Mucosa of descending colon (tissue), 3 donors: ENCODE measurements at regions not wholly inside any gene's neighbourhood (a gene's known extent, or its start where the extent isn't known, plus 50 kb on each side); places are given as distances from the start of the nearest gene placed in this dataset.
"Not testable (repeated sequence)": the region's sequence is repeated elsewhere in the genome, so short reads cannot be mapped to it uniquely, and the experiment has no call there.

Experiments used
- ATAC-seq: fragments of 200-7000 bp; cut with Tn5 transposase; one replicate; pipeline ENCODE4 v1.9.1; 2020; ENCODE audit warnings: mild to moderate bottlenecking, moderate library complexity
- DNase-seq, 3 donors: peaks; one replicate each; pipeline ENCODE4 v3.0.0-alpha.2; 2020
- H3K36me3 ChIP-seq: fragments of 200-600 bp; one replicate; pipeline ENCODE4 v1.8.0; 2021; ENCODE audit warnings: low read depth, mild to moderate bottlenecking
- H3K4me1 ChIP-seq: fragments of 200-600 bp; one replicate; pipeline ENCODE4 v1.8.0; 2021; ENCODE audit warnings: low read depth, mild to moderate bottlenecking
- H3K4me3 ChIP-seq: fragments of 200-600 bp; one replicate; pipeline ENCODE4 v1.8.0; 2021; ENCODE audit warnings: mild to moderate bottlenecking
- H3K9me3 ChIP-seq: fragments of 200-600 bp; one replicate; pipeline ENCODE4 v1.8.0; 2021; ENCODE audit warnings: mild to moderate bottlenecking
- CTCF ChIP-seq: fragments of 200-600 bp; IDR thresholded peaks from one replicate; pipeline ENCODE4 v1.8.0; 2022; ENCODE audit warnings: antibody characterized with exemption, mild to moderate bottlenecking
- intact Hi-C, 2 donors: fragments of 100-400 bp; cut with DNase I in 1 of 2; cut with micrococcal nuclease in 1 of 2; formaldehyde crosslinking; loops; one replicate each; pipeline versions ENCODE4 v1.11.0 to v1.11.1; 2022; cut with DNase I, micrococcal nuclease
- donor health status: DM: no; HTN: no; CAD: no; lungs with moderate emphysema.
- donor health status: DM: no; HTN: no; CAD: no.
- donor health status: DM: no; HTN: yes; CAD: no.

GRCh38 chr7:13743226-13743625 lies 246.2 kb downstream of the ETV1 start:
- ATAC-seq, result no peak
- DNase-seq, result no peak
- Histone ChIP-seq H3K9me3 (no peaks in the 10 kb centered on the region), H3K36me3 (no peaks in the 10 kb centered on the region), H3K4me1 (no peaks in the 10 kb centered on the region), H3K4me3 (no peak overlapping the region)
- TF ChIP-seq CTCF, result no peak
- intact Hi-C loops, result no loop called here

GRCh38 chr7:13745530-13745929 lies 243.9 kb downstream of the ETV1 start:
- DNase-seq (no peak), ATAC-seq (no peak)
- H3K4me1 ChIP-seq, result no peaks in the 10 kb centered on the region
- H3K4me3 ChIP-seq, result no peak overlapping the region
- H3K9me3 ChIP-seq, result no peaks in the 10 kb centered on the region
- H3K36me3 ChIP-seq, result no peaks in the 10 kb centered on the region
- intact Hi-C loops, result no loop called here
- no peak for TF ChIP-seq CTCF

DNA sequence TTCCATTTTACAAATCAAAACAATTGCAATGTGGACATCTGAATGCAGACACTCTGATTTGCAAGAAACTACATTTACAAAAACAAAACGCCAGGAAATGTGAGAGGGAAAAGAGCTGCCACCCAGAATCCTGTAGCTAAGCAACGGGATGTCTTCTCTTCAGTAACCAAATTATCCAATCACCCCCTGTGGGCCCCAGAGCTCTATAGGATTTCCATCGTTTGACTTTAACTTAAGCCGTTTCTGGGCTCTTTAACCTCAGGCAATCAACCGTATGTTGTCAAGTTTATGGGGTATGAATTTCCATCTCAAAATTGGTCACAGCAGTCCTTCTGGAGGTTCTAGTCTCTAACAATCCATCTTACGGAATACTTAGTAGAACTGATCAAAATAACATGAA lies 240.5 kb downstream of the ETV1 start:
- Histone ChIP-seq H3K9me3 (no peaks in the 10 kb centered on the region), H3K36me3 (no peaks in the 10 kb centered on the region), H3K4me3 (no peak overlapping the region), H3K4me1 (no peaks in the 10 kb centered on the region)
- no peak for TF ChIP-seq CTCF
- DNase-seq (no peak), ATAC-seq (no peak)
- intact Hi-C loops, result no loop called here

DNA sequence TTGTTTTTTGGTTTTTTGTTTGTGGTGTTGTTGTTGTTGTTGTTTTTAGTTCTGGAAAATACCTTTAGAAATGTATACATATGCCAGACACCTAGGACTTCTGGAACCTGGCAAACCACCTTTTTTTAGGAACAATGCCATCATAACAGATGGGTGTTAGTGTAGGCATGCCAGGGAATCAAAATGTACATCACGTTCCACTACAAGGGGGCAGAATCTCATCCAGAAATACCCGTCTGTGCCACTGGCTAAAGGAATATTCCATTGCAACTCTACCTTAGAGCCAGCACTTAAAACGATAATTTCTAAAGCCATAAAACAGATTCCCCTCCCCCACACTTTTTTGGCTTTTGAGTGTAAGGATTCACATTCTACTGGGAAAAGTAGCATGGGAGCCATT lies 239.8 kb downstream of the ETV1 start:
- no peak for DNase-seq
- no peaks in the 10 kb centered on the region for H3K9me3 ChIP-seq

GRCh38 chr7:13751766-13752165 lies 237.7 kb downstream of the ETV1 start:
- DNase-seq, result no peak
- Histone ChIP-seq H3K36me3 (no peaks in the 10 kb centered on the region), H3K9me3 (no peaks in the 10 kb centered on the region), H3K4me3 (no peak overlapping the region), H3K4me1 (no peaks in the 10 kb centered on the region)
- TF ChIP-seq CTCF, result no peak
- intact Hi-C loops, result no loop called here
- ATAC-seq, result no peak

More for the DNA sequence above, 239.8 kb downstream of the ETV1 start:
- Histone ChIP-seq H3K4me1 (no peaks in the 10 kb centered on the region), H3K36me3 (no peaks in the 10 kb centered on the region), H3K4me3 (no peak overlapping the region)
- intact Hi-C loops, result no loop called here
- no peak for ATAC-seq
- TF ChIP-seq CTCF, result no peak

DNA sequence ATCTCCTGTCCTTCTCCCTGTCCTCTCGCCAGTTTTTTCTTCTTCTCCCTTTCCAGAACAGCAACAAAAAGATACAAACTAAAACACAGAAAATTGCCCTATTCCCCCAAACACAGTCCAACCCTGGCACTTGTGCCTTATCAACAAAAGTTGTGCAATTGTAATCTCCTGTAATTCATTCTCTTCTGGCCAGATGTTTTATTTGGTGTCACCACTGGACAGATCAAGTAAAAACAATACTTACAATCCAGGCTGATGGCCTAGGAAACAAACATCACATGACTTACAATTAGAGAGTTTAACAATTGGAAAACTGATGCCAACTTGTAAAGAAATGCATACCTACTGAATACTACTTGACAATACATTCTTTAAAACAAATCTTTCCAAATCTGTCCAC lies 231.6 kb downstream of the ETV1 start:
- DNase-seq, result no peak
- ATAC-seq, result no peak
- intact Hi-C loops, result no loop called here
- Histone ChIP-seq H3K9me3 (no peaks in the 10 kb centered on the region), H3K4me3 (no peak overlapping the region), H3K4me1 (no peaks in the 10 kb centered on the region), H3K36me3 (no peaks in the 10 kb centered on the region)
- no peak for TF ChIP-seq CTCF

GRCh38 chr7:13765853-13766252 lies 223.6 kb downstream of the ETV1 start:
- DNase-seq, intact Hi-C loops, ATAC-seq, H3K36me3 ChIP-seq, H3K4me3 ChIP-seq, H3K4me1 ChIP-seq, H3K9me3 ChIP-seq: not testable (repeated sequence)
